Smooth muscle cell (in vitro differentiated cells): ENCODE measurements at regions not wholly inside any gene's neighbourhood (a gene's known extent, or its start where the extent isn't known, plus 50 kb on each side); places are given as distances from the start of the nearest gene placed in this dataset.

Source experiments
- DNase-seq: peaks from one replicate; lab custom pipeline; 2025; ENCODE audit not compliant: unreplicated experiment; lab: John Stamatoyannopoulos, UW
- H2AFZ ChIP-seq: fragments of 200-600 bp; sonication (generic); 2 replicates; pipeline ENCODE4 v1.6.0; 2016; ENCODE audit warnings: antibody characterized with exemption, low read depth, mild to moderate bottlenecking
- H3F3A ChIP-seq: fragments of 200-600 bp; sonication (generic); 2 replicates; pipeline ENCODE4 v1.6.0; 2017; ENCODE audit warnings: antibody characterized with exemption, low read depth
- H3K27ac ChIP-seq: fragments of 200-600 bp; sonication (generic); 2 replicates; pipeline ENCODE4 v1.5.1; 2016; ENCODE audit warnings: low read depth, mild to moderate bottlenecking
- H3K27me3 ChIP-seq: fragments of 200-600 bp; sonication (generic); 2 replicates; pipeline ENCODE4 v1.6.1; 2016; ENCODE audit warnings: low read depth, mild to moderate bottlenecking
- H3K36me3 ChIP-seq: fragments of 200-600 bp; sonication (generic); 2 replicates; pipeline ENCODE4 v1.5.1; 2016; ENCODE audit warnings: low read depth
- H3K4me1 ChIP-seq: fragments of 200-600 bp; sonication (generic); 2 replicates; pipeline ENCODE4 v1.5.1; 2016; ENCODE audit warnings: low read depth
- H3K4me2 ChIP-seq: fragments of 200-600 bp; sonication (generic); 2 replicates; pipeline ENCODE4 v1.6.0; 2016; ENCODE audit warnings: mild to moderate bottlenecking
- H3K4me3 ChIP-seq: fragments of 200-600 bp; sonication (generic); 2 replicates; pipeline ENCODE4 v1.5.1; 2016; ENCODE audit warnings: mild to moderate bottlenecking
- H3K79me2 ChIP-seq: fragments of 200-600 bp; sonication (generic); 2 replicates; pipeline ENCODE4 v1.6.0; 2016; ENCODE audit warnings: low read depth, mild to moderate bottlenecking
- H3K9ac ChIP-seq: fragments of 200-600 bp; sonication (generic); 2 replicates; pipeline ENCODE4 v1.6.0; 2016; ENCODE audit warnings: low read depth
- H3K9me3 ChIP-seq: fragments of 200-600 bp; sonication (generic); replicated peaks from 2 replicates; pipeline ENCODE4 v1.5.1; 2016; ENCODE audit warnings: low read depth
- H4K20me1 ChIP-seq: fragments of 200-600 bp; sonication (generic); 2 replicates; pipeline ENCODE4 v1.6.0; 2016; ENCODE audit warnings: low read depth
- WGBS: methylation state at CpG from one replicate; pipeline ENCODE4 v1.1.7; 2016; ENCODE audit warnings: low lambda C conversion rate; 5-methylcytosine and 5-hydroxymethylcytosine counted together
- TF ChIP-seq, protein P1 (sequence below): fragments of 200-600 bp; sonication (generic); IDR thresholded peaks from 2 replicates; pipeline ENCODE4 v1.5.1; 2017; ENCODE audit warnings: borderline replicate concordance, mild to moderate bottlenecking, antibody characterized with exemption; ENCODE audit not compliant: insufficient read depth, poor library complexity, severe bottlenecking

DNA sequence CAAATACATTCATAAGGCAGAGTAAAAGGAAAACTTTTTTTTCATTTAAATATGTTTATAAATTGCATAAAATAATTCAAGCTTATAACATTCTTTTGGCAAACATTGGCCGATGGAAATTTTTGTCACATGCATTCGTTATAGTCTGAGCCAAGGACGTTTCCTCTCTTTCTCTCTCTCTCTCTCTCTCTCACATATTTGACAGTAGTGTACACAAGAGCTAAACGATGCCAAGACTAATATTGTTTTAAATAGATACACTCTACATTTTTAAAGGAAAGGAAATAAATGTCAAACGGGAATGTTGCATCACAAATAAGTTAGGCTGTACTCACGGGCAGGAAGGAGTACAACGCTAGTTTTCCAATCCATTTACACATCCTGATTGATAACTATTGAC lies 251.1 kb upstream of the SMIM21 start:
- Histone ChIP-seq H3F3A (no peaks in the 10 kb centered on the region), H3K4me2 (no peak overlapping the region), H3K79me2 (no peaks in the 10 kb centered on the region), H3K36me3 (no peaks in the 10 kb centered on the region), H3K4me3 (no peak overlapping the region), H2AFZ (no peak overlapping the region), H3K9me3 (no peaks in the 10 kb centered on the region), H3K9ac (no peak overlapping the region), H4K20me1 (no peaks in the 10 kb centered on the region), H3K27me3 (no peaks in the 10 kb centered on the region), H3K27ac (no peak overlapping the region), H3K4me1 (no peaks in the 10 kb centered on the region)
- DNase-seq: no peak
- WGBS: 91% methylated on average over 7 of the region's 7 CpGs
- TF ChIP-seq, protein P1, sequence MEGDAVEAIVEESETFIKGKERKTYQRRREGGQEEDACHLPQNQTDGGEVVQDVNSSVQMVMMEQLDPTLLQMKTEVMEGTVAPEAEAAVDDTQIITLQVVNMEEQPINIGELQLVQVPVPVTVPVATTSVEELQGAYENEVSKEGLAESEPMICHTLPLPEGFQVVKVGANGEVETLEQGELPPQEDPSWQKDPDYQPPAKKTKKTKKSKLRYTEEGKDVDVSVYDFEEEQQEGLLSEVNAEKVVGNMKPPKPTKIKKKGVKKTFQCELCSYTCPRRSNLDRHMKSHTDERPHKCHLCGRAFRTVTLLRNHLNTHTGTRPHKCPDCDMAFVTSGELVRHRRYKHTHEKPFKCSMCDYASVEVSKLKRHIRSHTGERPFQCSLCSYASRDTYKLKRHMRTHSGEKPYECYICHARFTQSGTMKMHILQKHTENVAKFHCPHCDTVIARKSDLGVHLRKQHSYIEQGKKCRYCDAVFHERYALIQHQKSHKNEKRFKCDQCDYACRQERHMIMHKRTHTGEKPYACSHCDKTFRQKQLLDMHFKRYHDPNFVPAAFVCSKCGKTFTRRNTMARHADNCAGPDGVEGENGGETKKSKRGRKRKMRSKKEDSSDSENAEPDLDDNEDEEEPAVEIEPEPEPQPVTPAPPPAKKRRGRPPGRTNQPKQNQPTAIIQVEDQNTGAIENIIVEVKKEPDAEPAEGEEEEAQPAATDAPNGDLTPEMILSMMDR: no peak

DNA sequence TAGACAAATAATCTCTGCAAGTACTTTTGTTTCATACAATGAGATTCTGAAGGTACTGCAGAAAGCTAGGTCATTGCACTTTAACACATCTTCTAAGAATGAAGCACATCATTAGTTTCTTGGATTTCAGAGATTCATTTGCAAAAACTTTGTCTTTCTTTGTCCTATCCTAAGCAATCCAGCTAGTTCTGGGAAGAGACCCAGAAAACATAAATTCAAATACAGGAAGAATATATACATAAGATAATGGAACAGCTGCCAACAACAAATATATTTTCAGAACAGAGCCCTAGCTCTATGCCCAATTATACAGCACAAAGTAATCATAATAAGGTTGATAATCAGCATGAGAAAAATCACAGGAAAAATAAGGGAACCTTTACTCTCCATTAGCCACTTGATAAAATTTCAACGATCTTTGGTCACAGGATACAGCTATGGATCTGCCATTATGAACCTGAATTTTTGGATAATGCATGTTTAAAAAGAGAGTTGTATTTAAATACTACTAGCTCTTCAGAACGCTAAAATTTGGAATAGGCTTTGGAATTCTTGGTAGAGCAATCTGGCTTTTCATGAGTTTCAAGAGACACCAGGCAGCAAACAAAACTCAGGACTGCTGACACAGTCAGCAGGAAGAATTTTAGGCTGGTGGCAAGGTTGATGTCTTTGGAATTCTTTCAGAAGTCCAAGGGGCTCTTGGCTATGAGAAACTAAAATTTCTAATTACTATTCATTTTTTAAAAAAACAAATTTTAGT lies 250.4 kb upstream of the SMIM21 start:
- Histone ChIP-seq H3K27ac (no peak overlapping the region), H4K20me1 (no peaks in the 10 kb centered on the region), H3K27me3 (no peaks in the 10 kb centered on the region), H3K9me3 (no peaks in the 10 kb centered on the region), H3K36me3 (no peaks in the 10 kb centered on the region), H3K4me1 (no peaks in the 10 kb centered on the region), H3K4me2 (no peak overlapping the region), H2AFZ (no peak overlapping the region), H3K4me3 (no peak overlapping the region), H3K9ac (no peak overlapping the region), H3K79me2 (no peaks in the 10 kb centered on the region), H3F3A (no peaks in the 10 kb centered on the region)
- WGBS: 89% methylated on average over 2 of the region's 2 CpGs
- TF ChIP-seq, protein P1: no peak
- DNase-seq: no peak

DNA sequence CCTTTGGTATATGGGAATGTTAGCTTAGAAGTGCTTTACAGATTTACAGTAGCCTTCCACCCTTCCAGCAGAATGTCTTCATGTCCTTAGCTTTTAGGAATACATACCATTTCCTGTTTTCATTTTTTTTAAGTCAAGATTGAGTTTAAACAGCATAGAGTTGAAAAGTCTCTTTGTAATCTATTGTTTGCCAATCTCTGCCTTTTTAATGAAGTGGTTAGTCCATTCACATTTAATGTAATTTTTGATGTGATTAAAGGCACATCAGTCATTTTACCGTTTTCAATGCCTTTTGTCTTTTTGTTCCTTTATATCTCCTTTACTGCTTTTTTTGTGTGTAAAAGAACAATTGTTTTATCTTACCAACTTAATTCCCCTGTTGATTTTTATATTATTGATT lies 233.4 kb upstream of the SMIM21 start:
- Histone ChIP-seq H3K9ac (no peak overlapping the region), H3K4me2 (no peak overlapping the region), H3K4me1 (peaks cover 7% of the 10 kb centered on the region), H3K9me3 (peaks cover 3% of the 10 kb centered on the region), H3K79me2 (no peaks in the 10 kb centered on the region), H3K36me3 (no peaks in the 10 kb centered on the region), H3K4me3 (no peak overlapping the region), H3K27ac (no peak overlapping the region), H3F3A (no peaks in the 10 kb centered on the region), H4K20me1 (no peaks in the 10 kb centered on the region), H2AFZ (no peak overlapping the region), H3K27me3 (no peaks in the 10 kb centered on the region)
- TF ChIP-seq, protein P1: no peak
- DNase-seq: no peak
- WGBS: 83% methylated on average over 1 of the region's 1 CpG

DNA sequence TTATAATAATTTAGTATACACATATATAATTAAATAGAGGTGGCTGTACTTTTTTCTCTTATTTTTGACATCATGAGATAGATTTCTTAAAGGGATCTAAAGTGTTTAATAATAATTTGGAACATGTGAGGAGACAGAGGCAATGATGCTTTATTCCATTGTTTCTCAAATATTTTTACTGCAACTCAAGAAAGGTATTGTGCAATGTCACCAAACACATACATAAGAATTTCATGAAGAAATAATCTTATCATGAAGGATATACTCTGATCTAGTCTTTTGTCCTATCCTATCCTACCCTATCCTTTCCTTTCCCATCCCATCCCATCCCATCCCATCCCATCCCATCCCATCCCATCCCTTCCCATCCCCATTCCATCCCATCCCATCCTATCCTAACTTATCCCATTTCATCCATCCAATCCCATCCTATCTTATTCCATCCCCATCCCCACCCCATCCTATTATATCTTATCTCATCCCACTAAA lies 232.1 kb upstream of the SMIM21 start:
- H3K4me3 ChIP-seq: no peak overlapping the region
- TF ChIP-seq, protein P1: no peak
- H3K27ac ChIP-seq: no peak overlapping the region
- no peak overlapping the region for H3K4me2 ChIP-seq
- H3K79me2 ChIP-seq: no peaks in the 10 kb centered on the region
- no peaks in the 10 kb centered on the region for H3K36me3 ChIP-seq
- no peak overlapping the region for H3K9ac ChIP-seq
- DNase-seq: no peak
- H2AFZ ChIP-seq: no peak overlapping the region
- no peaks in the 10 kb centered on the region for H3K27me3 ChIP-seq
- H3K4me1 ChIP-seq: peaks cover 21% of the 10 kb centered on the region
- peaks cover 3% of the 10 kb centered on the region for H3K9me3 ChIP-seq
- no peaks in the 10 kb centered on the region for H4K20me1 ChIP-seq
- H3F3A ChIP-seq: no peaks in the 10 kb centered on the region
